ENCODE measurements at regions not wholly inside any gene's neighbourhood (a gene's known extent, or its start where the extent isn't known, plus 50 kb on each side); places are given as distances from the start of the nearest gene placed in this dataset.
"Not testable (repeated sequence)": the region's sequence is repeated elsewhere in the genome, so short reads cannot be mapped to it uniquely, and the experiment has no call there.

GRCh38 chr14:88983755-88984154 lies 159.3 kb downstream of the TTC8 start:
- DNase-seq (ENCODE audit: low spot score), result no peak

- DNase-seq (ENCODE audit: low spot score), result no peak
These were observed 161.2 kb downstream of the TTC8 start for GRCh38 chr14:88985654-88986053.

GRCh38 chr14:88986146-88986841 lies 161.8 kb downstream of the TTC8 start:
- no peak for DNase-seq (ENCODE audit: low spot score)

GRCh38 chr14:88986908-88987307 lies 162.5 kb downstream of the TTC8 start:
- DNase-seq (ENCODE audit: low spot score), result not testable (repeated sequence)

- no peak for DNase-seq (ENCODE audit: low spot score)
These were observed 163.1 kb downstream of the TTC8 start for GRCh38 chr14:88987516-88987915.

GRCh38 chr14:88989911-88990310 lies 165.5 kb downstream of the TTC8 start:
- no peak for DNase-seq (ENCODE audit: low spot score)

- no peak for DNase-seq (ENCODE audit: low spot score)
These were observed 166.4 kb downstream of the TTC8 start for GRCh38 chr14:88990856-88991255.

- DNase-seq (ENCODE audit: low spot score), result no peak
These were observed 167.6 kb downstream of the TTC8 start for GRCh38 chr14:88992011-88992410.

- no peak for DNase-seq (ENCODE audit: low spot score)
These were observed 169.5 kb downstream of the TTC8 start for GRCh38 chr14:88993946-88994345.

- DNase-seq (ENCODE audit: low spot score), result no peak
These were observed 171.2 kb downstream of the TTC8 start for GRCh38 chr14:88995437-88996198.

- no peak for DNase-seq (ENCODE audit: low spot score)
These were observed 173.6 kb downstream of the TTC8 start for GRCh38 chr14:88998027-88998426.

- DNase-seq (ENCODE audit: low spot score), result no peak
These were observed 174.7 kb downstream of the TTC8 start for GRCh38 chr14:88999137-88999536.

- DNase-seq (ENCODE audit: low spot score), result no peak
These were observed 175.8 kb downstream of the TTC8 start for GRCh38 chr14:89000007-89000942.

GRCh38 chr14:89004166-89004565 lies 179.7 kb downstream of the TTC8 start:
- no peak for DNase-seq (ENCODE audit: low spot score)

GRCh38 chr14:89007906-89008305 lies 183.5 kb downstream of the TTC8 start:
- DNase-seq (ENCODE audit: low spot score), result no peak

- DNase-seq (ENCODE audit: low spot score), result no peak
These were observed 187.2 kb downstream of the TTC8 start for GRCh38 chr14:89011355-89012281.

GRCh38 chr14:89012282-89013097 lies 188.0 kb downstream of the TTC8 start:
- DNase-seq (ENCODE audit: low spot score), result no peak

- peak; percentile 58 for DNase-seq (ENCODE audit: low spot score)
These were observed 188.7 kb downstream of the TTC8 start for GRCh38 chr14:89013098-89013504.

GRCh38 chr14:89013698-89014568 lies 189.5 kb downstream of the TTC8 start:
- no peak for DNase-seq (ENCODE audit: low spot score)

- DNase-seq (ENCODE audit: low spot score), result no peak
These were observed 190.1 kb downstream of the TTC8 start for GRCh38 chr14:89014569-89014850.
